Karpas-422 (cell line): ENCODE measurements at regions not wholly inside any gene's neighbourhood (a gene's known extent, or its start where the extent isn't known, plus 50 kb on each side); places are given as distances from the start of the nearest gene placed in this dataset.

Experiments used
- DNase-seq: peaks from one replicate; pipeline ENCODE4 v3.0.0-alpha.2; 2015
- H2AFZ ChIP-seq: fragments of 200-600 bp; sonication (generic); 2 replicates; pipeline ENCODE4 v1.6.1; 2014; ENCODE audit warnings: antibody characterized with exemption, low read length, mixed read lengths
- H3K27ac ChIP-seq: fragments of 200-600 bp; sonication (generic); 2 replicates; pipeline ENCODE4 v1.5.1; 2014; ENCODE audit warnings: mild to moderate bottlenecking, low read length, moderate library complexity
- H3K27me3 ChIP-seq: fragments of 200-600 bp; sonication (generic); 2 replicates; pipeline ENCODE4 v1.6.1; 2014; ENCODE audit warnings: low read length, mixed read lengths
- H3K36me3 ChIP-seq: fragments of 200-600 bp; sonication (generic); 2 replicates; pipeline ENCODE4 v1.6.1; 2014; ENCODE audit warnings: low read length, mixed read lengths; ENCODE audit not compliant: insufficient read depth
- H3K4me1 ChIP-seq: fragments of 200-600 bp; sonication (generic); 2 replicates; pipeline ENCODE4 v1.6.1; 2014; ENCODE audit warnings: mild to moderate bottlenecking, low read length, mixed read lengths
- H3K4me2 ChIP-seq: fragments of 200-600 bp; sonication (generic); 2 replicates; pipeline ENCODE4 v1.6.1; 2014; ENCODE audit warnings: low read length, low read depth, mild to moderate bottlenecking; ENCODE audit not compliant: poor library complexity, severe bottlenecking
- H3K4me3 ChIP-seq: fragments of 200-600 bp; sonication (generic); 2 replicates; pipeline ENCODE4 v1.5.1; 2014; ENCODE audit warnings: mild to moderate bottlenecking, antibody characterized with exemption, low read length, mixed read lengths
- H3K79me2 ChIP-seq: fragments of 200-600 bp; sonication (generic); 2 replicates; pipeline ENCODE4 v1.6.1; 2014; ENCODE audit warnings: mild to moderate bottlenecking, low read length, mixed read lengths
- H3K9ac ChIP-seq: fragments of 200-600 bp; sonication (generic); 2 replicates; pipeline ENCODE4 v1.6.0; 2014; ENCODE audit warnings: low read length
- H3K9me2 ChIP-seq: fragments of 200-600 bp; sonication (generic), shearing (Covaris generic); replicated peaks from 2 replicates; pipeline ENCODE4 v1.6.0; 2014; ENCODE audit warnings: mild to moderate bottlenecking, low read length, moderate library complexity; ENCODE audit not compliant: insufficient read depth
- H3K9me3 ChIP-seq: fragments of 300-700, 200-600 bp; sonication (generic); 2 replicates; pipeline ENCODE4 v1.6.1; 2014; ENCODE audit warnings: low read length, mixed read lengths
- H4K20me1 ChIP-seq: fragments of 200-600 bp; sonication (generic); 2 replicates; pipeline ENCODE4 v1.6.1; 2014; ENCODE audit warnings: mild to moderate bottlenecking, antibody characterized with exemption, low read length, low read depth; ENCODE audit not compliant: insufficient read depth

GRCh38 chr13:47678201-47678968 is 322.7 kb downstream of the SUCLA2 start:
- H2AFZ ChIP-seq = no peak overlapping the region

GRCh38 chr13:47675871-47676270 is 325.2 kb downstream of the SUCLA2 start:
- H2AFZ ChIP-seq = no peak overlapping the region
- H4K20me1 ChIP-seq = no peaks in the 10 kb centered on the region
- no peaks in the 10 kb centered on the region for H3K9me3 ChIP-seq

More at GRCh38 chr13:47678201-47678968, 322.7 kb downstream of the SUCLA2 start:
- Histone ChIP-seq H3K27ac (no peak overlapping the region), H3K9ac (no peak overlapping the region), H3K4me2 (no peak overlapping the region), H4K20me1 (no peaks in the 10 kb centered on the region), H3K4me1 (no peaks in the 10 kb centered on the region), H3K36me3 (no peaks in the 10 kb centered on the region), H3K79me2 (no peaks in the 10 kb centered on the region), H3K27me3 (no peaks in the 10 kb centered on the region), H3K9me3 (no peaks in the 10 kb centered on the region), H3K4me3 (no peak overlapping the region), H3K9me2 (no peaks in the 10 kb centered on the region)
- no peak for DNase-seq

GRCh38 chr13:47673009-47673850 is 327.8 kb downstream of the SUCLA2 start:
- no peaks in the 10 kb centered on the region for H3K9me3 ChIP-seq
- H3K36me3 ChIP-seq = no peaks in the 10 kb centered on the region
- no peaks in the 10 kb centered on the region for H3K79me2 ChIP-seq
- no peak overlapping the region for H3K4me3 ChIP-seq
- no peak for DNase-seq
- no peak overlapping the region for H3K27ac ChIP-seq
- no peaks in the 10 kb centered on the region for H3K27me3 ChIP-seq
- no peak overlapping the region for H3K9ac ChIP-seq
- no peaks in the 10 kb centered on the region for H3K9me2 ChIP-seq
- no peak overlapping the region for H2AFZ ChIP-seq
- no peak overlapping the region for H3K4me2 ChIP-seq
- no peaks in the 10 kb centered on the region for H4K20me1 ChIP-seq
- H3K4me1 ChIP-seq = no peaks in the 10 kb centered on the region

More at GRCh38 chr13:47675871-47676270, 325.2 kb downstream of the SUCLA2 start:
- Histone ChIP-seq H3K4me1 (no peaks in the 10 kb centered on the region), H3K4me2 (no peak overlapping the region), H3K27ac (no peak overlapping the region), H3K4me3 (no peak overlapping the region), H3K9me2 (no peaks in the 10 kb centered on the region), H3K79me2 (no peaks in the 10 kb centered on the region), H3K9ac (no peak overlapping the region), H3K27me3 (no peaks in the 10 kb centered on the region), H3K36me3 (no peaks in the 10 kb centered on the region)
- DNase-seq = no peak

GRCh38 chr13:47672245-47673008 is 328.6 kb downstream of the SUCLA2 start:
- H3K9me2 ChIP-seq = no peaks in the 10 kb centered on the region
- H3K36me3 ChIP-seq = no peaks in the 10 kb centered on the region
- H3K79me2 ChIP-seq = no peaks in the 10 kb centered on the region
- no peaks in the 10 kb centered on the region for H3K27me3 ChIP-seq
- no peaks in the 10 kb centered on the region for H3K4me1 ChIP-seq
- no peak overlapping the region for H3K9ac ChIP-seq
- H2AFZ ChIP-seq = no peak overlapping the region
- no peaks in the 10 kb centered on the region for H3K9me3 ChIP-seq
- no peak overlapping the region for H3K4me3 ChIP-seq
- no peak overlapping the region for H3K27ac ChIP-seq
- DNase-seq = no peak
- no peak overlapping the region for H3K4me2 ChIP-seq
- no peaks in the 10 kb centered on the region for H4K20me1 ChIP-seq

GRCh38 chr13:47671776-47672175 is 329.3 kb downstream of the SUCLA2 start:
- Histone ChIP-seq H3K9ac (no peak overlapping the region), H4K20me1 (no peaks in the 10 kb centered on the region), H3K4me2 (no peak overlapping the region), H3K79me2 (no peaks in the 10 kb centered on the region), H3K4me1 (no peaks in the 10 kb centered on the region), H3K9me3 (no peaks in the 10 kb centered on the region), H2AFZ (no peak overlapping the region), H3K4me3 (no peak overlapping the region), H3K27me3 (no peaks in the 10 kb centered on the region), H3K36me3 (no peaks in the 10 kb centered on the region), H3K9me2 (no peaks in the 10 kb centered on the region), H3K27ac (no peak overlapping the region)
- DNase-seq = no peak

GRCh38 chr13:47665043-47665442 is 336.0 kb downstream of the SUCLA2 start:
- Histone ChIP-seq H3K4me1 (no peaks in the 10 kb centered on the region), H3K79me2 (no peaks in the 10 kb centered on the region), H2AFZ (no peak overlapping the region), H3K36me3 (no peaks in the 10 kb centered on the region), H3K9me2 (no peaks in the 10 kb centered on the region), H3K27ac (no peak overlapping the region), H3K9me3 (no peaks in the 10 kb centered on the region), H4K20me1 (no peaks in the 10 kb centered on the region), H3K27me3 (no peaks in the 10 kb centered on the region), H3K4me3 (no peak overlapping the region), H3K4me2 (no peak overlapping the region), H3K9ac (no peak overlapping the region)
- no peak for DNase-seq

GRCh38 chr13:47661076-47661475 is 340.0 kb downstream of the SUCLA2 start:
- DNase-seq = no peak
- Histone ChIP-seq H3K27me3 (no peaks in the 10 kb centered on the region), H3K9ac (no peak overlapping the region), H3K4me1 (no peaks in the 10 kb centered on the region), H3K79me2 (no peaks in the 10 kb centered on the region), H3K4me3 (no peak overlapping the region), H3K4me2 (no peak overlapping the region), H2AFZ (no peak overlapping the region), H3K9me3 (no peaks in the 10 kb centered on the region), H3K36me3 (no peaks in the 10 kb centered on the region), H3K27ac (no peak overlapping the region), H3K9me2 (no peaks in the 10 kb centered on the region), H4K20me1 (no peaks in the 10 kb centered on the region)

GRCh38 chr13:47656651-47657050 is 344.4 kb downstream of the SUCLA2 start:
- no peak overlapping the region for H3K9ac ChIP-seq
- H3K27ac ChIP-seq = no peak overlapping the region
- H2AFZ ChIP-seq = no peak overlapping the region
- no peaks in the 10 kb centered on the region for H3K36me3 ChIP-seq
- H4K20me1 ChIP-seq = no peaks in the 10 kb centered on the region
- H3K4me2 ChIP-seq = no peak overlapping the region
- no peak overlapping the region for H3K4me3 ChIP-seq
- no peaks in the 10 kb centered on the region for H3K79me2 ChIP-seq
- H3K9me2 ChIP-seq = no peaks in the 10 kb centered on the region
- no peaks in the 10 kb centered on the region for H3K27me3 ChIP-seq
- no peaks in the 10 kb centered on the region for H3K9me3 ChIP-seq
- DNase-seq = no peak
- no peaks in the 10 kb centered on the region for H3K4me1 ChIP-seq
